ENCODE measurements at regions not wholly inside any gene's neighbourhood (a gene's known extent, or its start where the extent isn't known, plus 50 kb on each side); places are given as distances from the start of the nearest gene placed in this dataset.

- no peak overlapping the region for H3K27ac ChIP-seq
- TF ChIP-seq CTCF (conservative IDR thresholded peaks at IDR 0.05) = no peak
Observed at GRCh38 chr22:22743128-22743760, 98.8 kb downstream of the GGTLC2 start.

- no peak overlapping the region for H3K27ac ChIP-seq
- TF ChIP-seq CTCF (conservative IDR thresholded peaks at IDR 0.05) = no peak
Observed at GRCh38 chr22:22744412-22745224, 100.2 kb downstream of the GGTLC2 start.

- no peak overlapping the region for H3K27ac ChIP-seq
- TF ChIP-seq CTCF (conservative IDR thresholded peaks at IDR 0.05) = peak; percentile 85
Observed at GRCh38 chr22:22745225-22746060, 101.0 kb downstream of the GGTLC2 start.

- no peak overlapping the region for H3K27ac ChIP-seq
- TF ChIP-seq CTCF (conservative IDR thresholded peaks at IDR 0.05) = no peak
Observed at GRCh38 chr22:22746061-22746962, 101.9 kb downstream of the GGTLC2 start.

- TF ChIP-seq CTCF (conservative IDR thresholded peaks at IDR 0.05) = no peak
- H3K27ac ChIP-seq = no peak overlapping the region
Observed at GRCh38 chr22:22746963-22747933, 102.8 kb downstream of the GGTLC2 start.

GRCh38 chr22:22748297-22748743 lies 103.9 kb downstream of the GGTLC2 start:
- TF ChIP-seq CTCF (conservative IDR thresholded peaks at IDR 0.05) = peak; percentile 64
- no peak overlapping the region for H3K27ac ChIP-seq
